Right atrium auricular region (tissue), 2 donors: ENCODE measurements at regions not wholly inside any gene's neighbourhood (a gene's known extent, or its start where the extent isn't known, plus 50 kb on each side); places are given as distances from the start of the nearest gene placed in this dataset.

ENCODE experiments used
- DNase-seq: peaks from one replicate; pipeline ENCODE4 v3.0.0-alpha.2; 2019; ENCODE audit warnings: low spot score
- H3K27ac ChIP-seq, 2 donors: fragments of 200-600 bp; sonication (generic); 1 replicate in 1 of 2; 2 replicates in 1 of 2; pipeline ENCODE4 v1.5.1; 2016 to 2019
- H3K27me3 ChIP-seq, 2 donors: fragments of 200-600 bp; sonication (generic); one replicate each; pipeline versions ENCODE4 v1.5.1 to v1.6.0; 2017 to 2019
- H3K36me3 ChIP-seq: fragments of 200-600 bp; sonication (generic); one replicate; pipeline ENCODE4 v1.5.1; 2016
- H3K4me1 ChIP-seq, 2 donors: fragments of 200-600 bp; sonication (generic); one replicate each; pipeline versions ENCODE4 v1.5.1 to v1.6.0; 2017 to 2019
- H3K4me3 ChIP-seq, 2 donors: fragments of 200-600 bp; sonication (generic); 1 replicate in 1 of 2; 2 replicates in 1 of 2; pipeline ENCODE4 v1.5.1; 2017 to 2019; ENCODE audit warnings: mild to moderate bottlenecking in 1 of 2, moderate library complexity in 1 of 2
- H3K9me3 ChIP-seq, 2 donors: fragments of 200-600 bp; sonication (generic); one replicate each; pipeline ENCODE4 v1.5.1; 2019
- TF ChIP-seq, protein P1 (sequence below), 2 donors: fragments of 200-600 bp; sonication (generic); IDR thresholded peaks; one replicate each; pipeline ENCODE4 v1.5.1; 2019; ENCODE audit warnings: antibody characterized with exemption in 2 of 2

DNA sequence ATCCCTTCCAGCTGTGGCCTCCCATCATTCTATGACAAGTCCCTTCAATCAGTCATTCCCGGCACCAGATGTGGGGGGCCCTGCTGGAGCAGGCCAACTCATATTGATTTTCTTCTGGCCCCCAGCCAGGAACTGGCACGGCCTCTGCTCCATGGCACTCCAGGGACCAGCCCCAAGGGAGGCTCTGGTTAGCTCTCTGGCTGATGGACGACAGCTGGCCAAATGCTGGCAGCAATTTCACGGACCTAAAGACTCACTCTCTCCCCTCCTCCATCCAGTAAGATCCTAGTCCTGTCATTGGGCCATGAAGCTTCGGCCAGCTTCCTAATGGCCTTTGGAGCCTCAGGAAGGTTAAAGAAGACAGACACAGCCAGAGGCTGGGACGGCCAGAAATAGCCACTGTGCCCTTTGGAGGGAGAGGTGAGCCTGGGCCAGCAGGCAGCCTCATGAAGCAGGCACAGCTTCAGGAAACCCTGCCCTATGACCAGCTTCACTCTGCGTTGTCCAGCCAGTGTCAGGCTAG lies 131.0 kb downstream of the MEX3B start:
- no peak for DNase-seq
- H3K36me3 ChIP-seq, result no peaks in the 10 kb centered on the region
- no peaks in the 10 kb centered on the region for H3K27me3 ChIP-seq
- no peak overlapping the region for H3K4me3 ChIP-seq
- TF ChIP-seq, protein P1, sequence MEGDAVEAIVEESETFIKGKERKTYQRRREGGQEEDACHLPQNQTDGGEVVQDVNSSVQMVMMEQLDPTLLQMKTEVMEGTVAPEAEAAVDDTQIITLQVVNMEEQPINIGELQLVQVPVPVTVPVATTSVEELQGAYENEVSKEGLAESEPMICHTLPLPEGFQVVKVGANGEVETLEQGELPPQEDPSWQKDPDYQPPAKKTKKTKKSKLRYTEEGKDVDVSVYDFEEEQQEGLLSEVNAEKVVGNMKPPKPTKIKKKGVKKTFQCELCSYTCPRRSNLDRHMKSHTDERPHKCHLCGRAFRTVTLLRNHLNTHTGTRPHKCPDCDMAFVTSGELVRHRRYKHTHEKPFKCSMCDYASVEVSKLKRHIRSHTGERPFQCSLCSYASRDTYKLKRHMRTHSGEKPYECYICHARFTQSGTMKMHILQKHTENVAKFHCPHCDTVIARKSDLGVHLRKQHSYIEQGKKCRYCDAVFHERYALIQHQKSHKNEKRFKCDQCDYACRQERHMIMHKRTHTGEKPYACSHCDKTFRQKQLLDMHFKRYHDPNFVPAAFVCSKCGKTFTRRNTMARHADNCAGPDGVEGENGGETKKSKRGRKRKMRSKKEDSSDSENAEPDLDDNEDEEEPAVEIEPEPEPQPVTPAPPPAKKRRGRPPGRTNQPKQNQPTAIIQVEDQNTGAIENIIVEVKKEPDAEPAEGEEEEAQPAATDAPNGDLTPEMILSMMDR (IDR thresholded peaks at IDR 0.05), result no peak
- H3K4me1 ChIP-seq, result peaks cover 0 to 42% of the 10 kb centered on the region in 2 donors
- H3K27ac ChIP-seq, result peak overlapping the region; percentile 59 to 62
- H3K9me3 ChIP-seq, result peaks cover 0 to 15% of the 10 kb centered on the region in 2 donors

DNA sequence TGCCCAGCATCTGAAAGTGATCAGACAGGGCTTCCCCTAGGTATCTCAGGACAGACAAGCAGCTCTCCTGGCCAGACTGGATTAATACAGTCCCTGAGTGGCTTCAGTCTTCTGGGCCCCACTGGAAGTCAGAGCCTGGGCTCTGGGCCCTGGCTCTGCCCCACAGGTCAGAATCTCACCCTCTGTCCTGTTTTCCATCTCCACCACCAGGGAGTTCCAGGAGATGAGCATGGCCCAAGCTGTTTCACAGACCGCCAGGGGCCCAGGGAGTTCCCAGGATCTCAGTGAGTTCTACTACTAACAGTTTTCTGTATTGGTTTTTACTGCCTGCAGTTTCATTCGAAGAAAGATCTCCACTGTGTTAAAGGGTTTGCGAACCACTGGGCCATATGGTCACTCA lies 131.5 kb downstream of the MEX3B start:
- peaks cover 0 to 12% of the 10 kb centered on the region in 2 donors for H3K9me3 ChIP-seq
- no peak overlapping the region for H3K4me3 ChIP-seq
- peaks cover 0 to 47% of the 10 kb centered on the region in 2 donors for H3K4me1 ChIP-seq
- H3K27ac ChIP-seq, result peak overlapping the region; percentile 59 to 62
- TF ChIP-seq, protein P1 (IDR thresholded peaks at IDR 0.05), result no peak
- no peak for DNase-seq
- no peaks in the 10 kb centered on the region for H3K27me3 ChIP-seq
- no peaks in the 10 kb centered on the region for H3K36me3 ChIP-seq

DNA sequence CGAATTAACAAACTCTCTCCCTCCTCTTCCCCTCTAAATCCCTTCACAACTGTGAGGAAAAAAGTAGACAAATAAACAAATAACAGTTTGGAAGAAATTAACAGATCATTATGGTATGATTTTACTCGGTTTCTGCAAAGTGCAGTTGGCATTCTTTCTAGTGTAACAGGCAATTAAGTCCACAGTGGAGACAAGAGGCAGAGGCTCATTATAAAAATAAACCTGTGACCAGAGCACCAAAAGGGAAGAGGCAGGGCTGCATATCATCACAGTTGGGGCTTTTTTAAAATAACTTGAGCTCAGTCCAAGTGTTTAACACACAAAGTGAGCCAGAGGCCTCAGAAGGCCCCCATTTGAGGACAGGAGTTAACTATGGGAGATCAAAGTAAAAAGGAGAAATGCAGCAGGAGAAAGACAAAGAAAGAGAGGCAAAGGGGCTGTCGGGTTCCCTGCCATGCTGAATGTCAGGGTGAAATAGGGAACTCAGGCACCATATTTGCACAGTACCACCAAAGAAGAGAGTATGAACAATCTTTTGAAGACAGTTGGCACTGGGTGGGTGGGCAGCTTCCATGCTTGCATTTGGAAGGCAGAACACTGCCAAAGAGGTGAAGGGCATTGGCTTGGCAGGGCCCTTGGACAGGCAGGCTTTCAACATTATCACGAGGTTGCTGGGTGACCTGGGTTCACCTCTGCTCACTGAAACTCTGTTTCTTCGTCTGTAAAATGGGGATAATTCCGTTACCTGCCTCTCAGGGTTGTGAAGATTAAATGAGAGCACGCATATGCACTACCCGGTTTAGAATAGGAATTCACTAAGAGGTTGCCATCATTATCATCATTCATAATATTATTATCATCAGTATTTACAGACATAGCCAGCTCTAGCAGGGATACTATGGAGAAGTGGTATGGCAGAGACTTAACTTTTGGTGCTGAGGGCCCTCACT lies 134.5 kb downstream of the MEX3B start:
- Histone ChIP-seq H3K27me3 (no peaks in the 10 kb centered on the region), H3K27ac (peak overlapping the region; percentile 52 to 64)

DNA sequence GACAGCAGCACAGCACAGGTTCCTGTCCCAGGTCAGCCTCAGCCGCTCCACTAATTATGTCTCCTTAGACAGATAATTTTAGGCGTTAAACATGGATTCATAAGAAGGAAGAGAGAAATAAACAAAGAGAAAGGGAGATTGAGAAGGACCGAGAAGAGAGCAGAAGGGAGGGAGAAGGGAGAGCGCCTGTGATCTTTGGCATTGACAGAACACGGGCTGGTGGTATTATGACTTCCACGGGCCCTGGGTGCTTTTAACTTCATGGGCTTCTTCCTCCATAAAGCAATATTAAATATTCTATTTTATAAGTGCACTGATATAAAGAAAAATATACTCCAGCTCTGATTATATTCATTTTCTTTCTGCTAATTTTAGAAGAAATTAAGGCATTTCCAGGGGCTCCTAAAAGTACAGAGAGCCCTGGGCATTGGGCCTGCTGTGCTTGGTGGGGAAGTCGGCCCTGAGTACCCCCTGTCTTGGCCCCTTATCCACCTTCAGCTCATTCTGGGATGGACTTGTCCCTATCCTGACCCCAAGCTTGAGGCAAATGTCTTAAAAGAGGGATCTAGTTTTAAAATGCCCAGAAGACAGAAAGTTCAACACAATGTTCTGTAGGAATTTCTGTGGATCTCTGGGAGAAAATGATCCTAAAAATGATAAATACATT lies 135.3 kb downstream of the MEX3B start:
- Histone ChIP-seq H3K4me1 (peaks cover 0 to 53% of the 10 kb centered on the region in 2 donors), H3K27me3 (no peaks in the 10 kb centered on the region), H3K9me3 (no peaks in the 10 kb centered on the region), H3K36me3 (no peaks in the 10 kb centered on the region), H3K27ac (peak overlapping the region in 1 of 2 donors; percentile 52), H3K4me3 (no peak overlapping the region)
- TF ChIP-seq, protein P1 (IDR thresholded peaks at IDR 0.05), result no peak
- DNase-seq, result no peak

More for the DNA sequence above, 134.5 kb downstream of the MEX3B start:
- TF ChIP-seq, protein P1 (IDR thresholded peaks at IDR 0.05), result no peak
- Histone ChIP-seq H3K36me3 (no peaks in the 10 kb centered on the region), H3K4me1 (peaks cover 0 to 55% of the 10 kb centered on the region in 2 donors), H3K9me3 (no peaks in the 10 kb centered on the region), H3K4me3 (no peak overlapping the region)
- DNase-seq, result no peak

DNA sequence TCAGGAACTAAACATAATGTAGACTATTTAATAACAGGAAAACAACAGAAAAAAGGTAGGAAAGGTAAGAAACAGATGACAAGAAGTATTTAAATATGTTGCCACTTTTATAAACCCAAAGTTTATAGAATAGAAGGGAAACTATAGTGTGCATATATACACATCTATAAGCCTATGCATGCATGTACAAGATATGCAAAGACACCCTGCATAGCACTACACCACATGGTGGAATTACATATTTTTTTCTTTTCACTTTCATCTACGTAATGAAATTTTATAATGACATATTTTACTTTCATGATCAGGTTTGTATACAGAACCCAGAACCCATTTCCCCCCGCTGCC lies 136.8 kb downstream of the MEX3B start:
- H3K9me3 ChIP-seq, result no peaks in the 10 kb centered on the region
- H3K4me1 ChIP-seq, result peaks cover 0 to 38% of the 10 kb centered on the region in 2 donors
- no peak overlapping the region for H3K27ac ChIP-seq
- H3K4me3 ChIP-seq, result no peak overlapping the region
- TF ChIP-seq, protein P1 (IDR thresholded peaks at IDR 0.05), result no peak
- H3K27me3 ChIP-seq, result no peaks in the 10 kb centered on the region
- no peak for DNase-seq
- H3K36me3 ChIP-seq, result no peaks in the 10 kb centered on the region
